Adrenal gland (tissue), 9 donors: ENCODE measurements at regions not wholly inside any gene's neighbourhood (a gene's known extent, or its start where the extent isn't known, plus 50 kb on each side); places are given as distances from the start of the nearest gene placed in this dataset.

Experiments
- DNase-seq, 7 donors: peaks; one replicate each; pipeline ENCODE4 v3.0.0-alpha.2; 2019 to 2020
- H3K27ac ChIP-seq, 5 donors: fragments of 200-600 bp; sonication (generic) in 4 of 5; 1 replicate in 3 of 5; 2 replicates in 2 of 5; pipeline versions ENCODE4 v1.5.1 to v1.8.0; 2016 to 2020; ENCODE audit warnings: mild to moderate bottlenecking in 1 of 5
- H3K27me3 ChIP-seq: fragments of 200-600 bp; 2 replicates; pipeline ENCODE4 v1.8.0; 2021
- H3K36me3 ChIP-seq, 2 donors: fragments of 200-600 bp; replicated peaks in 1 of 2; 1 replicate in 1 of 2; 2 replicates in 1 of 2; pipeline versions ENCODE4 v1.5.1 to v1.8.0; 2018 to 2022
- H3K4me1 ChIP-seq, 2 donors: fragments of 200-600 bp; replicated peaks in 1 of 2; 1 replicate in 1 of 2; 2 replicates in 1 of 2; pipeline versions ENCODE4 v1.5.1 to v1.8.0; 2018 to 2021
- H3K4me3 ChIP-seq, 4 donors: fragments of 200-600 bp; sonication (generic) in 3 of 4; one replicate each; pipeline ENCODE4 v1.5.1; 2016 to 2018
- H3K9me3 ChIP-seq, 3 donors: fragments of 200-600 bp; sonication (generic) in 1 of 3; replicated peaks in 1 of 3; 1 replicate in 2 of 3; 2 replicates in 1 of 3; pipeline versions ENCODE4 v1.5.1 to v1.8.0; 2016 to 2021
- POLR2A ChIP-seq, 2 donors: fragments of 450-650 bp; IDR thresholded peaks; one replicate each; pipeline ENCODE4 v1.6.1; 2017; ENCODE audit warnings: antibody characterized with exemption in 2 of 2, mild to moderate bottlenecking in 2 of 2, moderate library complexity in 1 of 2
- WGBS, 4 donors: extraction: QIAGEN DNeasy Blood & Tissue Kit in 2 of 4; methylation state at CpG; one replicate each; pipeline versions ENCODE4 v1.1.5 to v1.1.7; 2013 to 2017; 5-methylcytosine and 5-hydroxymethylcytosine counted together
- intact Hi-C, 2 donors: fragments of 100-400 bp; cut with DNase I; formaldehyde crosslinking; loops; one replicate each; pipeline versions ENCODE4 v1.14.1 to v1.15.0; 2022 to 2023
- TF ChIP-seq, protein P1 (sequence below), 6 experiments: fragments of 450-650 bp in 4 of 6; fragments of 200-600 bp in 2 of 6; sonication (generic) in 1 of 6; IDR thresholded peaks; 1 replicate in 5 of 6; 2 replicates in 1 of 6; pipeline versions ENCODE4 v1.5.1 to v1.8.0; 2016 to 2021; ENCODE audit warnings: antibody characterized with exemption in 6 of 6, mild to moderate bottlenecking in 2 of 6, moderate library complexity in 1 of 6
- donor health status: healthy with polysubstance abuse.
- donor health status: Bipolar disorder and iron deficiency.
- donor health status: DM: yes; HTN: yes; CAD: no.
- donor health status: DM: no; HTN: no; CAD: no.
- donor health status: DM: no; HTN: no; CAD: no.

- Histone ChIP-seq H3K9me3 (no peaks in the 10 kb centered on the region), H3K4me1 (peaks cover 0 to 17% of the 10 kb centered on the region in 2 donors), H3K27me3 (no peaks in the 10 kb centered on the region), H3K27ac (no peak overlapping the region), H3K4me3 (no peak overlapping the region), H3K36me3 (no peaks in the 10 kb centered on the region)
- no peak for DNase-seq
- no peak for TF ChIP-seq POLR2A (IDR thresholded peaks at IDR 0.05)
- TF ChIP-seq, protein P1, sequence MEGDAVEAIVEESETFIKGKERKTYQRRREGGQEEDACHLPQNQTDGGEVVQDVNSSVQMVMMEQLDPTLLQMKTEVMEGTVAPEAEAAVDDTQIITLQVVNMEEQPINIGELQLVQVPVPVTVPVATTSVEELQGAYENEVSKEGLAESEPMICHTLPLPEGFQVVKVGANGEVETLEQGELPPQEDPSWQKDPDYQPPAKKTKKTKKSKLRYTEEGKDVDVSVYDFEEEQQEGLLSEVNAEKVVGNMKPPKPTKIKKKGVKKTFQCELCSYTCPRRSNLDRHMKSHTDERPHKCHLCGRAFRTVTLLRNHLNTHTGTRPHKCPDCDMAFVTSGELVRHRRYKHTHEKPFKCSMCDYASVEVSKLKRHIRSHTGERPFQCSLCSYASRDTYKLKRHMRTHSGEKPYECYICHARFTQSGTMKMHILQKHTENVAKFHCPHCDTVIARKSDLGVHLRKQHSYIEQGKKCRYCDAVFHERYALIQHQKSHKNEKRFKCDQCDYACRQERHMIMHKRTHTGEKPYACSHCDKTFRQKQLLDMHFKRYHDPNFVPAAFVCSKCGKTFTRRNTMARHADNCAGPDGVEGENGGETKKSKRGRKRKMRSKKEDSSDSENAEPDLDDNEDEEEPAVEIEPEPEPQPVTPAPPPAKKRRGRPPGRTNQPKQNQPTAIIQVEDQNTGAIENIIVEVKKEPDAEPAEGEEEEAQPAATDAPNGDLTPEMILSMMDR (IDR thresholded peaks at IDR 0.05), result no peak
- 71 to 83% (median 75%) methylated on average over 6 of the region's 6 CpGs for WGBS, 4 donors
- intact Hi-C loops, result no loop called here
Observed at GRCh38 chr5:172548311-172548731, 92.7 kb upstream of the NEURL1B start.

GRCh38 chr5:172546196-172546595 lies 91.9 kb upstream of the SH3PXD2B start:
- Histone ChIP-seq H3K9me3 (no peaks in the 10 kb centered on the region), H3K4me3 (no peak overlapping the region), H3K4me1 (peaks cover 0 to 22% of the 10 kb centered on the region in 2 donors), H3K27me3 (no peaks in the 10 kb centered on the region), H3K36me3 (no peaks in the 10 kb centered on the region), H3K27ac (no peak overlapping the region)
- TF ChIP-seq, protein P1 (IDR thresholded peaks at IDR 0.05), result no peak
- TF ChIP-seq POLR2A (IDR thresholded peaks at IDR 0.05), result no peak
- DNase-seq, result no peak
- intact Hi-C loops, result no loop called here
- WGBS, 4 donors, result 90 to 98% (median 91%) methylated on average over 5 of the region's 5 CpGs

DNA sequence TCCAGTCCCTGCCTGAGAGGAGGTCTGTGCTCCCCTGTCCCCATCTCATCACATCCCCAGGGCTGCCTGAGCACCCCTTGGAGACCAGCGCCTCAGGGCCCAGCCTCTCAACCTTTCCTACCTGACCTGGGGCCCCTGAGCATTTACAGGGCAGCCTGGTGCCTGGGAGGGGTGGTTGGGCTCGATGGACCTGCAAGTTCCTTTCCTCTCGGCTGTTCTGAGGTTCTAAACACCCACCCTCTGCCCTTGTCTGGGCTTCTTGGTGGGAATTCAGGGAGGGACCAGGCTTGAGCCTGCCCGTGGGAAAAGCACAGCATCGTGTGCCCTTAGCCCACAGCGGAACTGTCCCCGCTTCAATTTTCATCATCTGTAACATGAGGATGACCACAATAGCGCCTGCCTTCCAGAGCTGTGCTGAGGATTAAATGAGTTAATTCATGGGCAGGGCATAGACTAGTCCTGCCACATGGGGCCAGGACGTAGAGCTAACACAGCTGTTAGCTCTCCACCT lies 91.0 kb upstream of the SH3PXD2B start:
- no peaks in the 10 kb centered on the region for H3K9me3 ChIP-seq
- H3K4me3 ChIP-seq, result no peak overlapping the region
- no peak for DNase-seq
- H3K27ac ChIP-seq, result no peak overlapping the region
- H3K27me3 ChIP-seq, result no peaks in the 10 kb centered on the region
- TF ChIP-seq, protein P1 (IDR thresholded peaks at IDR 0.05), result no peak
- TF ChIP-seq POLR2A (IDR thresholded peaks at IDR 0.05), result no peak
- WGBS, 4 donors, result 82 to 95% (median 90%) methylated on average over 7 to 9 of the region's 9 CpGs
- H3K36me3 ChIP-seq, result no peaks in the 10 kb centered on the region
- H3K4me1 ChIP-seq, result peaks cover 0 to 19% of the 10 kb centered on the region in 2 donors
- intact Hi-C loops, result no loop called here

DNA sequence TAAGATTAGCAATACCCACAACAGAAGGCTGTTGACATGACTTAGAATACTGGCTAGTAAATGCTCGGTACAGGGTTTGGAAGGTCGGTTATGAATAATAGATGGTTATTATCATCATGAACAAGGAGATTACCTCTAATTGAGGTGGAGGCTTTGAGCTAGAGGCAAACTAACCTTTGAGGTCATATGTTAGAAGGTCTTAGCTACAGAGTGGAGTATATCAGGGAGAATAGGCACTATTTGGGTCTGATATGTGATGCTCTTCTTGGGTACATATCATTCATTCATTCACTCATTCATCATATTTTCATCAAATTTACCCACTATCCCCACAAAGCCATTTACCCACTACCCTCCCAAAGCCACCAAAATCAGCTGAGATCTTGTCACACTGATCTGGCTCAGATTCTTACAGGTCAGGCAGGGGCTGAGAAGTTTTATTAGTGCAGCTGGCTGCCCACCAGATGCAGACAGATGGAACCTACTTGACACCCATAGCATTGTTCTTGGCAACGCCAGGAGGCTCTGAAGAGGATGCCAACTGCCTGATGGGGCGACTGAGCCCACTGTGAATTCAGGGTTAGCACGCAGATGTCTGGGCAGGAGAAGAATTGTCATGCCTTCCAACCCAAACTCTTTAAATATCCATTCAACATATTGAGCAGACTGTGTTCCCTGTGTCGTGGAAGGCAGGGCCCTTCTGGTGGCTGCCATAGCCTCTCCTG lies 90.2 kb upstream of the SH3PXD2B start:
- TF ChIP-seq, protein P1 (IDR thresholded peaks at IDR 0.05), result no peak
- no peak for TF ChIP-seq POLR2A (IDR thresholded peaks at IDR 0.05)
- Histone ChIP-seq H3K36me3 (no peaks in the 10 kb centered on the region), H3K27ac (no peak overlapping the region), H3K4me1 (peaks cover 0 to 11% of the 10 kb centered on the region in 2 donors), H3K4me3 (no peak overlapping the region), H3K9me3 (no peaks in the 10 kb centered on the region), H3K27me3 (no peaks in the 10 kb centered on the region)
- intact Hi-C loops, result loop anchor here in 1 of 2 donors (5.0 kb wide), 1 partner anchor 52 kb away; no protein-coding TSS in a partner anchor
- no peak for DNase-seq
- WGBS, 4 donors, result 69 to 82% (median 75%) methylated on average over 4 to 6 of the region's 6 CpGs
